ENCODE measurements at regions not wholly inside any gene's neighbourhood (a gene's known extent, or its start where the extent isn't known, plus 50 kb on each side); places are given as distances from the start of the nearest gene placed in this dataset.

GRCh38 chr6:11426571-11426970 is 111.0 kb upstream of the TMEM170B start:
- Histone ChIP-seq H3K36me3 (ENCODE audit: control insufficient read depth in 2 of 2, insufficient read depth in 2 of 2, low read length in 1 of 2) (no peaks in the 10 kb centered on the region), H3K27me3 (ENCODE audit: control insufficient read depth in 2 of 2, insufficient read depth in 1 of 2, low read length in 1 of 2) (no peaks in the 10 kb centered on the region), H3K4me3 (ENCODE audit: low read length in 2 of 2) (no peak overlapping the region), H3K27ac (ENCODE audit: low read depth in 1 of 2, low read length in 1 of 2) (no peak overlapping the region), H3K4me1 (ENCODE audit: control insufficient read depth in 2 of 2, insufficient read depth in 2 of 2, low read length in 2 of 2) (peaks cover 0 to 16% of the 10 kb centered on the region in 2 donors), H3K9me3 (ENCODE audit: control insufficient read depth in 2 of 2, insufficient read depth in 1 of 2, low read length in 1 of 2) (no peaks in the 10 kb centered on the region)
- no peak for DNase-seq (ENCODE audit: low read depth in 6 of 9, low spot score in 9 of 9)
- 96% methylated on average over 2 of the region's 2 CpGs for WGBS

DNA sequence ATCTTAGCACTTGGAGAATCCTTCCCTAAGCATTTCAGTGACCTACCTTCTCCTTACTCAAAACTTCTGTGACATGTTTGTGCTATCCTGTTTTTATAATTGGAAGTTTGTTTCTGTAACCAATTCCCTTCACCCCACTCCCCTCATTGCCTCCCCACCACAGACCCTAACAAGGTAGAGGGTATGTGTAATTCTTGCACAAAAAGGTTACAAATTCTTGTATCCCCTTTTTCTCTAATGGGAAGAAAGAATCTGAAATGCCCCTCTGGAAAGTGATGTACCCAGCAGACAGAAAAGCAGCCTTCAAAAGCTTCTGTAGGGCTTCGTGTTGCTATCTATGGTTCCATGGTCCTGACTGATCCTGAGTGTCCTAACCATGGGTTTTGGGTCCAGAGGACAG is 111.7 kb upstream of the TMEM170B start:
- Histone ChIP-seq H3K27me3 (ENCODE audit: control insufficient read depth in 2 of 2, insufficient read depth in 1 of 2, low read length in 1 of 2) (no peaks in the 10 kb centered on the region), H3K27ac (ENCODE audit: low read depth in 1 of 2, low read length in 1 of 2) (no peak overlapping the region), H3K4me3 (ENCODE audit: low read length in 2 of 2) (no peak overlapping the region), H3K36me3 (ENCODE audit: control insufficient read depth in 2 of 2, insufficient read depth in 2 of 2, low read length in 1 of 2) (no peaks in the 10 kb centered on the region), H3K9me3 (ENCODE audit: control insufficient read depth in 2 of 2, insufficient read depth in 1 of 2, low read length in 1 of 2) (no peaks in the 10 kb centered on the region), H3K4me1 (ENCODE audit: control insufficient read depth in 2 of 2, insufficient read depth in 2 of 2, low read length in 2 of 2) (peaks cover 0 to 16% of the 10 kb centered on the region in 2 donors)
- no peak for DNase-seq (ENCODE audit: low read depth in 6 of 9, low spot score in 9 of 9)
- 95% methylated on average over 1 of the region's 1 CpG for WGBS

DNA sequence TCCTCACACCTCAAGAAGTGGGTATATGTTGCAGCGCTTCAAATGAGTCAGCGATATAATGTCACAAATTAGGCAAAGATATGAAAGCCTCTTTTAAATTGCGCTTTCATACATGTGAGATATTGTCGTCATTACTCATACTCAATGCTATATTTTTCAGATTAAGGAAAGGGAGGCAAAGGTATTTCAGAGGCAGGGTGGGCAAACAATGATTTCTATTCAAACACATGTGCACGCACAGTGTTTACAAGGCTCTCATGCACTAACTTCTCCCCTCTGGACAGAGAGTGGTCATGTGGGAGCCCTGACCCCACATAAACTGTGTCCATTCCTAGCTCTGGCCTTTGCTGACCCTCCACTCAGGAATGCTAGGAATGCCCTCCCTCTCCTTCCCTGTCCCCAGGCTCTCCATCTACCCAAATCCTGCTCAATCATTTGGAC is 112.1 kb upstream of the TMEM170B start:
- Histone ChIP-seq H3K27ac (ENCODE audit: low read depth in 1 of 2, low read length in 1 of 2) (no peak overlapping the region), H3K27me3 (ENCODE audit: control insufficient read depth in 2 of 2, insufficient read depth in 1 of 2, low read length in 1 of 2) (no peaks in the 10 kb centered on the region), H3K36me3 (ENCODE audit: control insufficient read depth in 2 of 2, insufficient read depth in 2 of 2, low read length in 1 of 2) (no peaks in the 10 kb centered on the region), H3K4me3 (ENCODE audit: low read length in 2 of 2) (no peak overlapping the region), H3K9me3 (ENCODE audit: control insufficient read depth in 2 of 2, insufficient read depth in 1 of 2, low read length in 1 of 2) (no peaks in the 10 kb centered on the region), H3K4me1 (ENCODE audit: control insufficient read depth in 2 of 2, insufficient read depth in 2 of 2, low read length in 2 of 2) (peaks cover 0 to 16% of the 10 kb centered on the region in 2 donors)
- no peak for DNase-seq (ENCODE audit: low read depth in 6 of 9, low spot score in 9 of 9)
- WGBS: 98% methylated on average over 5 of the region's 5 CpGs

GRCh38 chr6:11424395-11425034 is 113.0 kb upstream of the TMEM170B start:
- no peak for DNase-seq (ENCODE audit: low read depth in 6 of 9, low spot score in 9 of 9)
- Histone ChIP-seq H3K4me3 (ENCODE audit: low read length in 2 of 2) (no peak overlapping the region), H3K4me1 (ENCODE audit: control insufficient read depth in 2 of 2, insufficient read depth in 2 of 2, low read length in 2 of 2) (peaks cover 0 to 10% of the 10 kb centered on the region in 2 donors), H3K27ac (ENCODE audit: low read depth in 1 of 2, low read length in 1 of 2) (no peak overlapping the region), H3K36me3 (ENCODE audit: control insufficient read depth in 2 of 2, insufficient read depth in 2 of 2, low read length in 1 of 2) (no peaks in the 10 kb centered on the region), H3K9me3 (ENCODE audit: control insufficient read depth in 2 of 2, insufficient read depth in 1 of 2, low read length in 1 of 2) (peaks cover 0 to 4% of the 10 kb centered on the region in 2 donors), H3K27me3 (ENCODE audit: control insufficient read depth in 2 of 2, insufficient read depth in 1 of 2, low read length in 1 of 2) (no peaks in the 10 kb centered on the region)
- 82% methylated on average over 4 of the region's 4 CpGs for WGBS

- no peaks in the 10 kb centered on the region for H3K27me3 ChIP-seq (ENCODE audit: control insufficient read depth in 2 of 2, insufficient read depth in 1 of 2, low read length in 1 of 2)
- H3K9me3 ChIP-seq (ENCODE audit: control insufficient read depth in 2 of 2, insufficient read depth in 1 of 2, low read length in 1 of 2): peaks cover 0 to 7% of the 10 kb centered on the region in 2 donors
- no peak overlapping the region for H3K4me3 ChIP-seq (ENCODE audit: low read length in 2 of 2)
- WGBS: 97% methylated on average over 1 of the region's 1 CpG
- H3K4me1 ChIP-seq (ENCODE audit: control insufficient read depth in 2 of 2, insufficient read depth in 2 of 2, low read length in 2 of 2): peaks cover 0 to 5% of the 10 kb centered on the region in 2 donors
- no peak for DNase-seq (ENCODE audit: low read depth in 6 of 9, low spot score in 9 of 9)
- H3K27ac ChIP-seq (ENCODE audit: low read depth in 1 of 2, low read length in 1 of 2): no peak overlapping the region
- H3K36me3 ChIP-seq (ENCODE audit: control insufficient read depth in 2 of 2, insufficient read depth in 2 of 2, low read length in 1 of 2): no peaks in the 10 kb centered on the region
These were observed 113.9 kb upstream of the TMEM170B start for GRCh38 chr6:11423667-11424066.

- Histone ChIP-seq H3K36me3 (ENCODE audit: control insufficient read depth in 2 of 2, insufficient read depth in 2 of 2, low read length in 1 of 2) (no peaks in the 10 kb centered on the region), H3K27me3 (ENCODE audit: control insufficient read depth in 2 of 2, insufficient read depth in 1 of 2, low read length in 1 of 2) (no peaks in the 10 kb centered on the region), H3K9me3 (ENCODE audit: control insufficient read depth in 2 of 2, insufficient read depth in 1 of 2, low read length in 1 of 2) (peaks cover 0 to 7% of the 10 kb centered on the region in 2 donors), H3K4me1 (ENCODE audit: control insufficient read depth in 2 of 2, insufficient read depth in 2 of 2, low read length in 2 of 2) (peaks cover 0 to 2% of the 10 kb centered on the region in 2 donors), H3K4me3 (ENCODE audit: low read length in 2 of 2) (no peak overlapping the region), H3K27ac (ENCODE audit: low read depth in 1 of 2, low read length in 1 of 2) (no peak overlapping the region)
- DNase-seq (ENCODE audit: low read depth in 6 of 9, low spot score in 9 of 9): no peak
- 100% methylated on average over 1 of the region's 1 CpG for WGBS
These were observed 114.5 kb upstream of the TMEM170B start for GRCh38 chr6:11423072-11423471.

- no peak overlapping the region for H3K27ac ChIP-seq (ENCODE audit: low read depth in 1 of 2, low read length in 1 of 2)
- peaks cover 0 to 7% of the 10 kb centered on the region in 2 donors for H3K9me3 ChIP-seq (ENCODE audit: control insufficient read depth in 2 of 2, insufficient read depth in 1 of 2, low read length in 1 of 2)
- H3K4me3 ChIP-seq (ENCODE audit: low read length in 2 of 2): no peak overlapping the region
These were observed 117.6 kb upstream of the TMEM170B start for GRCh38 chr6:11419763-11420453.

DNA sequence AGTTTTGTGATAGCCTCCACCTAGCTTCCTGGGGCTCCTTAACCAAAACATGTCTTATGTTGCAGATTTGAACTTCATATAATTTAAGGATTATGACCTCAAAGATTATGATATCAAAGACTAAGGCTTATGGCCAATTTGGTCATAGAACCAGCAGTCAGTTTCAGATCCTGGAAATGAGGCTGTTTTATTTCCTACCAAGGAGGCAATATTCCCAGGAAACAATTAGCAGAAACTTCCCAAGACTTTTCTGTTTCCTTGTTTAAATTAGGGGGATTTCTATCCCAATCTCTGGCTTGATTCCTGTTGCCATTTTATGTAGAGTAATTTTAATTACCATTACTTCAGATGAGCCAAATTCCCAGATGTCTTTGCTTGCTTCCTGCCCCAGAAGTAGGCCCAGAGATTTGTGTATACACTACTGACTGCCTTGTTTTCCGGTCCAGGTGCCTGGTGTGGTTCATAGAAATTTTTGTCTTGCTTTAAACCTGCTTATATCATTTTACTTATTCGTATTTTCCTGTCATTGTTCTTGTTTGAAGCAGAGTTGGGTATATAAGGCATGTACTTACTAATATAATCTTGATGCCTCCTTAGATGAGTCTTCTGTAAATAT is 119.2 kb upstream of the TMEM170B start:
- Histone ChIP-seq H3K4me3 (ENCODE audit: low read length in 2 of 2) (no peak overlapping the region), H3K27me3 (ENCODE audit: control insufficient read depth in 2 of 2, insufficient read depth in 1 of 2, low read length in 1 of 2) (no peaks in the 10 kb centered on the region), H3K27ac (ENCODE audit: low read depth in 1 of 2, low read length in 1 of 2) (no peak overlapping the region), H3K4me1 (ENCODE audit: control insufficient read depth in 2 of 2, insufficient read depth in 2 of 2, low read length in 2 of 2) (no peaks in the 10 kb centered on the region), H3K36me3 (ENCODE audit: control insufficient read depth in 2 of 2, insufficient read depth in 2 of 2, low read length in 1 of 2) (no peaks in the 10 kb centered on the region), H3K9me3 (ENCODE audit: control insufficient read depth in 2 of 2, insufficient read depth in 1 of 2, low read length in 1 of 2) (peaks cover 0 to 7% of the 10 kb centered on the region in 2 donors)
- WGBS: 91% methylated on average over 2 of the region's 2 CpGs
- no peak for DNase-seq (ENCODE audit: low read depth in 6 of 9, low spot score in 9 of 9)

More at GRCh38 chr6:11419763-11420453, 117.6 kb upstream of the TMEM170B start:
- Histone ChIP-seq H3K4me1 (ENCODE audit: control insufficient read depth in 2 of 2, insufficient read depth in 2 of 2, low read length in 2 of 2) (no peaks in the 10 kb centered on the region), H3K27me3 (ENCODE audit: control insufficient read depth in 2 of 2, insufficient read depth in 1 of 2, low read length in 1 of 2) (no peaks in the 10 kb centered on the region), H3K36me3 (ENCODE audit: control insufficient read depth in 2 of 2, insufficient read depth in 2 of 2, low read length in 1 of 2) (no peaks in the 10 kb centered on the region)
- no peak for DNase-seq (ENCODE audit: low read depth in 6 of 9, low spot score in 9 of 9)

DNA sequence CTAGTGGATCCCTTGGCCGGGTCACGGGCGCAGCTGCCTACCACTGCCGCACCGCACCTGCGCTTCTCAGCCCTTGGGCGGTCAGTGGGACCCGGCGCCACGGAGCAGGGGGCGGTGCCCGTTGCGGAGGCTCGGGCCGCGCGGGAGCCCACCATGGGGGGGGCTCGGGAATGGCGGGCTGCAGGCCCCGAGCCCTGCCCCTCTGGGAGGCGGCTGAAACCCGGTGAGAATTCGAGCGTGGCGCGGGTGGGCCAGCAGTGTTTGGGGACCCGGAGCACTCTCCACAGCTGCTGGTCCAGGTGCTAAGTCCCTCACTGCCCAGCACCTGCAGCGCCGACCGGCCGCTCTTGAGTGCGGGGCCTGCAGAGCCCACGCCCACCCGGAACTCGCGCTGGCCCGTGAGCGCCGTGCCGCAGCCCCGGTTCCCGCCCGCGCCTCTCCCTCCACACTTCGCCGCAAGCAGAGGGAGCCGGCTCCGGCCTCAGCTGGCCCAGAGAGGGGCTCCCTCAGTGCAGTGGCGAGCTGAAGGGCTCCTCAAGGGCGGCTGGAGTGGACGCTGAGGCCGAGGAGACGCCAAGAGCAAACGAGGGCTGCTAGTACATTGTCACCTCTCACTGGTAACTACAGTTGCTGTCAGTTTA is 120.5 kb upstream of the TMEM170B start:
- 98% methylated on average over 54 of the region's 54 CpGs for WGBS
- no peak for DNase-seq (ENCODE audit: low read depth in 6 of 9, low spot score in 9 of 9)

More for the DNA sequence above, 120.5 kb upstream of the TMEM170B start:
- Histone ChIP-seq H3K4me3 (ENCODE audit: low read length in 2 of 2) (no peak overlapping the region), H3K27ac (ENCODE audit: low read depth in 1 of 2, low read length in 1 of 2) (no peak overlapping the region), H3K27me3 (ENCODE audit: control insufficient read depth in 2 of 2, insufficient read depth in 1 of 2, low read length in 1 of 2) (no peaks in the 10 kb centered on the region), H3K9me3 (ENCODE audit: control insufficient read depth in 2 of 2, insufficient read depth in 1 of 2, low read length in 1 of 2) (peaks cover 0 to 7% of the 10 kb centered on the region in 2 donors), H3K36me3 (ENCODE audit: control insufficient read depth in 2 of 2, insufficient read depth in 2 of 2, low read length in 1 of 2) (no peaks in the 10 kb centered on the region), H3K4me1 (ENCODE audit: control insufficient read depth in 2 of 2, insufficient read depth in 2 of 2, low read length in 2 of 2) (no peaks in the 10 kb centered on the region)

Data from thymus (tissue), 11 donors.